ENCODE measurements at regions not wholly inside any gene's neighbourhood (a gene's known extent, or its start where the extent isn't known, plus 50 kb on each side); places are given as distances from the start of the nearest gene placed in this dataset.

DNA sequence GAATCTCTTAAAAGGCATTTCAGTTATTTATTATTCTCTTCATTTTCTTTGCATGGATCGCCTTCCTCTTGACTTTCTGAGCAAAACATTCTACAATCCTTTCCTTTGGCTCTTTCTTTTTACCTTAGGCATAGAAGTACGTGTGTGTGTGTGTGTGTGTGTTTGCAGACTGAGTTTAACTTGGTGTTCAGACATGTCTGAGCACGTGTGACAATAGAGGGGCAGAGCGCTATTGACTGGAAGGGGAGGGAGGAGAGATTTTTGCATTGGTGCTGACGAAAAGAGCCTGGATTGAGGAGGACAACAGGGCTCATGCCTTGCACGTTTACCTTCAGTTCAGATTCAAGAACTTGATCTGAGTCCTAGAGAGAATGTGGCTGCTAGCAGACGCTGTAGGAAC lies 129.8 kb downstream of the SEC23IP start:
- no peak for TF ChIP-seq EP300 (IDR thresholded peaks at IDR 0.05)
- no peak for TF ChIP-seq CBX2 (IDR thresholded peaks at IDR 0.05; ENCODE audit: borderline replicate concordance, low read depth)
- TF ChIP-seq CEBPB (IDR thresholded peaks at IDR 0.05): no peak
- TF ChIP-seq, protein P1, sequence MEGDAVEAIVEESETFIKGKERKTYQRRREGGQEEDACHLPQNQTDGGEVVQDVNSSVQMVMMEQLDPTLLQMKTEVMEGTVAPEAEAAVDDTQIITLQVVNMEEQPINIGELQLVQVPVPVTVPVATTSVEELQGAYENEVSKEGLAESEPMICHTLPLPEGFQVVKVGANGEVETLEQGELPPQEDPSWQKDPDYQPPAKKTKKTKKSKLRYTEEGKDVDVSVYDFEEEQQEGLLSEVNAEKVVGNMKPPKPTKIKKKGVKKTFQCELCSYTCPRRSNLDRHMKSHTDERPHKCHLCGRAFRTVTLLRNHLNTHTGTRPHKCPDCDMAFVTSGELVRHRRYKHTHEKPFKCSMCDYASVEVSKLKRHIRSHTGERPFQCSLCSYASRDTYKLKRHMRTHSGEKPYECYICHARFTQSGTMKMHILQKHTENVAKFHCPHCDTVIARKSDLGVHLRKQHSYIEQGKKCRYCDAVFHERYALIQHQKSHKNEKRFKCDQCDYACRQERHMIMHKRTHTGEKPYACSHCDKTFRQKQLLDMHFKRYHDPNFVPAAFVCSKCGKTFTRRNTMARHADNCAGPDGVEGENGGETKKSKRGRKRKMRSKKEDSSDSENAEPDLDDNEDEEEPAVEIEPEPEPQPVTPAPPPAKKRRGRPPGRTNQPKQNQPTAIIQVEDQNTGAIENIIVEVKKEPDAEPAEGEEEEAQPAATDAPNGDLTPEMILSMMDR (IDR thresholded peaks at IDR 0.05): no peak
- TF ChIP-seq, protein P2, sequence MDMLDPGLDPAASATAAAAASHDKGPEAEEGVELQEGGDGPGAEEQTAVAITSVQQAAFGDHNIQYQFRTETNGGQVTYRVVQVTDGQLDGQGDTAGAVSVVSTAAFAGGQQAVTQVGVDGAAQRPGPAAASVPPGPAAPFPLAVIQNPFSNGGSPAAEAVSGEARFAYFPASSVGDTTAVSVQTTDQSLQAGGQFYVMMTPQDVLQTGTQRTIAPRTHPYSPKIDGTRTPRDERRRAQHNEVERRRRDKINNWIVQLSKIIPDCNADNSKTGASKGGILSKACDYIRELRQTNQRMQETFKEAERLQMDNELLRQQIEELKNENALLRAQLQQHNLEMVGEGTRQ (IDR thresholded peaks at IDR 0.05): no peak
